ENCODE measurements at regions not wholly inside any gene's neighbourhood (a gene's known extent, or its start where the extent isn't known, plus 50 kb on each side); places are given as distances from the start of the nearest gene placed in this dataset.

DNA sequence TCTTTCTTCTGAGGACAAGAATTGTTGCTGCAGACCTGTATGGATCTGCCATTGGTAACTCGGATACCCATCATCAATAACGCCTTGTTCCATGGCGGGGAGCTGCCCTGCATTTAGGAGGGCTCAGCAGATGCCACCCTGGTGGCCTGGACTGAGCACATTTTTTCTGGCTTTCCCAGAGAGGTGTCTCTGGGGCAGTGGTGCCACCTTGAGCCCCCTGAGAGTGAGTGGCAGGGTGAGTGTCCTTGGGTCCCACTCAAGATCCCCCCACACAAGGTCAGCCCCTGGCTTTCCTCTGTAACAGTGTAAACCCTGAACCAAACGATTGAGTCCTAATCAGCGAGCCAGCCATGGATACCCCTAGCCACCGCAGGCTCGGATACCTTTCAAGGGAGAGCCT, 258.6 kb downstream of the GLRX3 start:
- TF ChIP-seq, protein P1, sequence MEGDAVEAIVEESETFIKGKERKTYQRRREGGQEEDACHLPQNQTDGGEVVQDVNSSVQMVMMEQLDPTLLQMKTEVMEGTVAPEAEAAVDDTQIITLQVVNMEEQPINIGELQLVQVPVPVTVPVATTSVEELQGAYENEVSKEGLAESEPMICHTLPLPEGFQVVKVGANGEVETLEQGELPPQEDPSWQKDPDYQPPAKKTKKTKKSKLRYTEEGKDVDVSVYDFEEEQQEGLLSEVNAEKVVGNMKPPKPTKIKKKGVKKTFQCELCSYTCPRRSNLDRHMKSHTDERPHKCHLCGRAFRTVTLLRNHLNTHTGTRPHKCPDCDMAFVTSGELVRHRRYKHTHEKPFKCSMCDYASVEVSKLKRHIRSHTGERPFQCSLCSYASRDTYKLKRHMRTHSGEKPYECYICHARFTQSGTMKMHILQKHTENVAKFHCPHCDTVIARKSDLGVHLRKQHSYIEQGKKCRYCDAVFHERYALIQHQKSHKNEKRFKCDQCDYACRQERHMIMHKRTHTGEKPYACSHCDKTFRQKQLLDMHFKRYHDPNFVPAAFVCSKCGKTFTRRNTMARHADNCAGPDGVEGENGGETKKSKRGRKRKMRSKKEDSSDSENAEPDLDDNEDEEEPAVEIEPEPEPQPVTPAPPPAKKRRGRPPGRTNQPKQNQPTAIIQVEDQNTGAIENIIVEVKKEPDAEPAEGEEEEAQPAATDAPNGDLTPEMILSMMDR (IDR thresholded peaks at IDR 0.05): no peak
- no peak for TF ChIP-seq POLR2AphosphoS5 (IDR thresholded peaks at IDR 0.05)
- no peak for TF ChIP-seq POLR2A (IDR thresholded peaks at IDR 0.05)
- TF ChIP-seq EP300 (IDR thresholded peaks at IDR 0.05; ENCODE audit: low read depth): no peak
